ENCODE measurements at regions not wholly inside any gene's neighbourhood (a gene's known extent, or its start where the extent isn't known, plus 50 kb on each side); places are given as distances from the start of the nearest gene placed in this dataset.

DNA sequence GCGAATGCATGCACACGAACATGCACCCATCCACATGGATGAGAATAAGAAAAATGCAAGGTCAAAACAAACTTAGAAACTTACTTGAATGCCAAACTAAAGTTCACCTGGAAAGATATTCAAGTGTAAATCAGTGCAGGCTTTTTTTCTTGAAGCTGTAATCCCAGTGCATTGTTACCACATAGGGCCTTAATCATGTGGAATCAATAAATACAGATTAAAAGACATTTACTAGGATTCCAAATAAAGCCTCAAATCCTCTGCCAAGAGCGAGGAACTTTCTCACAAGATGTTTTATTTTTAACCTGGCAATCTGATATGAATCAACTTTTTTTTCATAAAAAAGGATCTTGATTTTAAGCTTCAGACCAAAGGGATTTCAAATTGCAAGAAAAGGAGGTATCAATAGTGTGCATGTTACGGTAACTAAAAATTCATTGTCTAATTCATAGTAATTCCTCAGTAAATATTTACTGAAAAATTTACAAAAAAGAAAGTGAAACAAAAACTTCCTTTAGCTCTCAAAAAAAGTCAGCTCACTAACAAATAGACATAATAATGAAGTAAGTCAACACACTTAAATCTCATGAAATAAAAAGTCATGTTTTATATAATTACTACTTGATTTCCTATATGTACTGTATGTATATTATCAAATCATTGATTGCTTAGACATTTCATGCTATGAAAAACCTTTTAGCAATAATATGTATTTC, 978.6 kb downstream of the PLOD2 start:
- Mint-ChIP-seq H3K4me3 (no peak overlapping the region), H3K27me3 (ENCODE audit: low read depth) (no peaks in the 10 kb centered on the region), H3K9me3 (no peaks in the 10 kb centered on the region), H3K27ac (no peak overlapping the region), H3K36me3 (ENCODE audit: low read depth) (no peaks in the 10 kb centered on the region), H3K4me1 (ENCODE audit: low read depth) (no peaks in the 10 kb centered on the region)

DNA sequence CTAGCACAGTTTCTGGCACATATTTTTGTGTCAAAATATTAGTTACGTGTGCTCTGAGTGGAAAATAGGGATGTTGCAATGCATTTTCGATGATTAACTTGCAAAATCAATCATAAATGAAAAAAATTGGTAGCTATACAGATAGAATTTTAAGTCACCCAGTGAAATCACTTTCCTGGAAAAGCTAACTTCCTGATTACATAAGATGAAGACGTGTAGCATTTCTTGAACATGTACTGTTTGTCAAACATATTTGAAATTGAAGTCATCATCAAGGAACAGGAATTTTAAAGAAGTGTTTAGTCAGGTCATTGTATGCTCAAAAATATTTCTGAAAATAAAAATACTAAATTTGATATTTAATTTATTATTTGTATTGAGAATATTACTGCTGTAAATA, 977.7 kb downstream of the PLOD2 start:
- no peak overlapping the region for H3K4me3 Mint-ChIP-seq
- no peak overlapping the region for H3K27ac Mint-ChIP-seq
- H3K27me3 Mint-ChIP-seq (ENCODE audit: low read depth), result no peaks in the 10 kb centered on the region
- H3K4me1 Mint-ChIP-seq (ENCODE audit: low read depth), result no peaks in the 10 kb centered on the region
- H3K36me3 Mint-ChIP-seq (ENCODE audit: low read depth), result no peaks in the 10 kb centered on the region
- no peaks in the 10 kb centered on the region for H3K9me3 Mint-ChIP-seq

DNA sequence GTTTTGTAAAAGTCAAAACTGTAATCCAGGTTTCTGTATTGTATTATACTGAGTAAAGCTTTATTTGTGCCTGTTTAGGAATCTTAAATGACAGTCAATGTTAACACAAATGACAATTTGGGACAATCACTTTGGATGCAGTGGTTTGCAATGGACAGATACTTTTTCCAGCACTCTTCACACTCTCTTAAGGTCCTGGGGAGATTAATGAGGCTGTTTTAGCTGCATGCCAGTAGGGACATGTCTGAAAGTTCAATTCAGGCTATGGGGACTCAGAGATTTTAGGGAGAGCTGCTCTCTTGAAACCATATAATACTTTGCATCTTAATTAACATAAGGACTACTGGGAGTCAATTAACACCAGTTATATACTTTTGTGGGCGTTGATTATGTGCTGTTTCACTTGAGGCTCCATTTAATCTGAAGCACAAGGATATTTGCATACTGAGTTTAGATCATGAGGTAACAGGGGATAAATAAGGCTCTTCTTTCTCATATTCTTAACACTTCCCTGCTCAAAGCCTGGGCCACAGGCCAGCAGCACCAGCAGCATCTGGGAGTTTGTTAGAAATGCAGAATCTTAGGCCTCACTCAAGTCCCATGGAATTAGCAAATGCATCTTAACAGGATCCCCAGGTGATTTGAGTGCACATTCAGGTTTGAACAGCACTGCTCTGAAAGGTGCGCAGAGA, 972.8 kb downstream of the PLOD2 start:
- Mint-ChIP-seq H3K4me1 (ENCODE audit: low read depth) (no peaks in the 10 kb centered on the region), H3K36me3 (ENCODE audit: low read depth) (no peaks in the 10 kb centered on the region), H3K9me3 (no peaks in the 10 kb centered on the region), H3K27me3 (ENCODE audit: low read depth) (no peaks in the 10 kb centered on the region), H3K27ac (no peak overlapping the region), H3K4me3 (no peak overlapping the region)

DNA sequence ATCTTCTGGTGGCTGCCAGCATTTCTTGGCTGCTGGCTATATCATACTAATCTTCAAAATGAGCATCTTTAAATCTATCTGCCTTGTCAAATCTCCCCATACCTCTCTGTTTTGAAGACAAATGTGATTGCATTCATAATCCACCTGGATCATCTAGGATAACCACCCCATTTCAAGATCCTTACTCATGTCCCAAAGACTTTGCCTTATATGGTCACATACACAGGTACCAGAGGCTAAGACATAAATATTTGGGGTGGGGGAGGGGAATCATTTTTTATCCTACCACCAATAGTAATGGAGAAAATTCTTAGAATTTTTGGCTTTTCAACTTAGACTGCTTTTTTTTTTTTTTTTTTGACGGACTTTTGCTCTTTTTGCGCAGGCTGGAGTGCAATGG, 970.8 kb downstream of the PLOD2 start:
- no peaks in the 10 kb centered on the region for H3K27me3 Mint-ChIP-seq (ENCODE audit: low read depth)
- no peaks in the 10 kb centered on the region for H3K36me3 Mint-ChIP-seq (ENCODE audit: low read depth)
- H3K9me3 Mint-ChIP-seq, result no peaks in the 10 kb centered on the region
- H3K27ac Mint-ChIP-seq, result no peak overlapping the region
- H3K4me3 Mint-ChIP-seq, result no peak overlapping the region
- H3K4me1 Mint-ChIP-seq (ENCODE audit: low read depth), result no peaks in the 10 kb centered on the region

DNA sequence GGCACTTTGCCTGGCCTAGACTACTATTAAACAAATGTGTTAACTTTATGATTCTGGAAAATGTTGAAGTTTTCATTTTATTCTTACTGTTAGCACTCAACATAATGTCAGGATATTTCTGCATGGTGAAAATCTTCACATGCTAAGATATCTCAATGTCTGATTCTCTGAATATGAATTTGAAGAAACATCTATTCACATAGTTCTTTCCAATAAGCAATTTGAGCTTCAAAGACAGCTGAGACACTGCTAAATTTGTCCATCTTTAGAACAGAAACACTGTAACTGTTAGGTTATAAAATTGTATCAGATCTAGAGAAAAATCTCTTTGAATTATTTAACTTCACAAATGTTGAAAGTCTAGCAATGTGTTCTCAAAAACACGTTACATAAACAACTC, 970.2 kb downstream of the PLOD2 start:
- Mint-ChIP-seq H3K4me1 (ENCODE audit: low read depth) (no peaks in the 10 kb centered on the region), H3K36me3 (ENCODE audit: low read depth) (no peaks in the 10 kb centered on the region), H3K27ac (no peak overlapping the region), H3K27me3 (ENCODE audit: low read depth) (no peaks in the 10 kb centered on the region), H3K4me3 (no peak overlapping the region), H3K9me3 (no peaks in the 10 kb centered on the region)

DNA sequence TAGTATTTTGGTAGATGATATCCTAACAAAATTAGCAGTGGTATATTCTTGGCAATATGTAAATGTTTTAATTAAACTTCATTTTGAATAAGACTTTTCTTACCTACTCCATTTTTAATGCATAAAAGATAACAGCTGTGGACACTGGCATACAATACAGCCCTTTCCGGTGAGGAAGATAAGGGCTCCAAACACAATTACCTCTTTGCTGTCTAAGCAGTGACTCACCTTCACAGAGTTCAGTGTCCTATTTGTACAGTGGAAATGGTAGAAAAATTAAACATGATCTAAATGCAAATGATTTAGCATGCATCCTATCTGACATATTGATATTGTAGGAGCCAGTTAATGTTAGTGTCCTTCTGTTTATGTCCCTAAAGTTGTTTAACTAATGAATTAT, 969.4 kb downstream of the PLOD2 start:
- H3K27ac Mint-ChIP-seq, result no peak overlapping the region
- H3K4me1 Mint-ChIP-seq (ENCODE audit: low read depth), result no peaks in the 10 kb centered on the region
- H3K27me3 Mint-ChIP-seq (ENCODE audit: low read depth), result no peaks in the 10 kb centered on the region
- H3K36me3 Mint-ChIP-seq (ENCODE audit: low read depth), result no peaks in the 10 kb centered on the region
- H3K9me3 Mint-ChIP-seq, result no peaks in the 10 kb centered on the region
- no peak overlapping the region for H3K4me3 Mint-ChIP-seq

DNA sequence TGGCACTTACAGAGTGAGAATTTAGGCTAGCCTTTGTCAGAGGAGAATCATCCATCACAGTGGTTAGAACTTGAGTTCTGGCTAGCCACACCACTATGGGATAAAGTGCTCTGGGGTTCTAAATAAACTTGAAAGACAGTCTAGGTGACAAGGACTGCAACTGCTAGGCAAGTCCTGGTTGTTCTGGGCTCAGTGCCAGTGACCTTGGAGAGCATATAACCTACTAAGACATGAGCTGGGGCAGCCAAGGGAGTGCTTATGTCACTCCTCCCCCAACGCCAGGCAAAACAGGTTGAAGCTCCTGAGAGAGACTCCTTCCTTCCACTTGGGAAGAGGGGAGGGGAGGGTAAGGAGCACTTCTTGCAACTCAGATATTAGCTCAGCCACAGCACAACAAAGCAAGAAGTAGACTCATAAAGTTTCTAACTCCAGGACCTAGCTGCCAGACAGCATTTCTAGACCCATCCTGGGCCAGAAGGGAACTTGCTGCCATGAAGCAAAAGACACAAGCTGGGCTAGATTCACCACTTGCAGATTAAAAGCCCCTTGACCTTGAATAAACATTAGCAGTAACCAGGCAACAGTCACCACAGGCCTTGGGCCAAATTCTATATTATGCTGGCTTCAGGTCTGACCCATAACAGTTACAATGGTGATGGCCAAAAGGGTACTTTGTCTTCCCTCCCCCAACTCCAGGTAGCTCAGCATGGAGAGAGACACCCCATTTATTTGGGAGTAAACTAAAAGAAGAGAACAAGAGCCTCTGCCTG, 963.7 kb downstream of the PLOD2 start:
- Mint-ChIP-seq H3K36me3 (ENCODE audit: low read depth) (no peaks in the 10 kb centered on the region), H3K4me1 (ENCODE audit: low read depth) (no peaks in the 10 kb centered on the region), H3K27ac (no peak overlapping the region), H3K4me3 (no peak overlapping the region), H3K27me3 (ENCODE audit: low read depth) (no peaks in the 10 kb centered on the region), H3K9me3 (no peaks in the 10 kb centered on the region)

DNA sequence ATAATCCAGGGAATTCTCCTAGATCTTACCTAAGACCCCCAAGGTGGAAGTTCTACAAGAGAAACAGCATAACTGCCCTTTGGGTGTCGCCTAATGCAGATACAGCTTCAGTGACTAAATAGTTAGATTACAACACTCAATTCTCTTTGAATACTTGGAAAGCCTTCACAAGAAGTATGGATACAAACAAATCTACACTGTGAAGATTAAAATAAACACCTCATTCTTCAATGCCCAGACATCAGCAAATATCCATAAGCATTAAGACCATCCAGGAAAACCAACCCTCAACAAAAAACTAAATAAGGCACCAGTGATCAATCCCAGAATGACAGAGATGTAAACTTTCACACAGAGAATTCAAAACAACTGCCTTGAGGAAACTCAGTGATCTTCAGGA, 963.2 kb downstream of the PLOD2 start:
- H3K4me3 Mint-ChIP-seq, result no peak overlapping the region
- H3K36me3 Mint-ChIP-seq (ENCODE audit: low read depth), result no peaks in the 10 kb centered on the region
- H3K27ac Mint-ChIP-seq, result no peak overlapping the region
- H3K9me3 Mint-ChIP-seq, result no peaks in the 10 kb centered on the region
- no peaks in the 10 kb centered on the region for H3K4me1 Mint-ChIP-seq (ENCODE audit: low read depth)
- H3K27me3 Mint-ChIP-seq (ENCODE audit: low read depth), result no peaks in the 10 kb centered on the region

DNA sequence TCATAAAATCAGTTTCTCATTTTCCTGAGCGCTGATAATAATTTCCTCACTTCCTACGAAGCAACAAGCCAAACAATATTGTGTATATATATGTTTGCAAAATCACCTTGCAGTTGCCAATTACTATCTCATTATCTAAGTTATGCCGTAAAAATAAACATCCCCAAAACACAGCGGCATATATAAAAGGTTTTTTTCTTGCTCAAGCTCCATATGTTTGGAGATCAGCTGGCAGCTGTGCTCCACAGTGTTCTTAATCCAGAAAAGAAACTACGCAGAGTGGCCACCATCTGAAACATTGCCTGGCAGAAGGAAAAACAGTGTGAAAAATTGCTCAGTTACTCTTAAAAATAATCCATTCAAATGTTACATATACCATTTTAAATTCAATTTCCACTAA, 951.4 kb downstream of the PLOD2 start:
- Mint-ChIP-seq H3K36me3 (ENCODE audit: low read depth) (no peaks in the 10 kb centered on the region), H3K27me3 (ENCODE audit: low read depth) (no peaks in the 10 kb centered on the region), H3K9me3 (peaks cover 4% of the 10 kb centered on the region), H3K27ac (no peak overlapping the region), H3K4me1 (ENCODE audit: low read depth) (no peaks in the 10 kb centered on the region), H3K4me3 (no peak overlapping the region)

DNA sequence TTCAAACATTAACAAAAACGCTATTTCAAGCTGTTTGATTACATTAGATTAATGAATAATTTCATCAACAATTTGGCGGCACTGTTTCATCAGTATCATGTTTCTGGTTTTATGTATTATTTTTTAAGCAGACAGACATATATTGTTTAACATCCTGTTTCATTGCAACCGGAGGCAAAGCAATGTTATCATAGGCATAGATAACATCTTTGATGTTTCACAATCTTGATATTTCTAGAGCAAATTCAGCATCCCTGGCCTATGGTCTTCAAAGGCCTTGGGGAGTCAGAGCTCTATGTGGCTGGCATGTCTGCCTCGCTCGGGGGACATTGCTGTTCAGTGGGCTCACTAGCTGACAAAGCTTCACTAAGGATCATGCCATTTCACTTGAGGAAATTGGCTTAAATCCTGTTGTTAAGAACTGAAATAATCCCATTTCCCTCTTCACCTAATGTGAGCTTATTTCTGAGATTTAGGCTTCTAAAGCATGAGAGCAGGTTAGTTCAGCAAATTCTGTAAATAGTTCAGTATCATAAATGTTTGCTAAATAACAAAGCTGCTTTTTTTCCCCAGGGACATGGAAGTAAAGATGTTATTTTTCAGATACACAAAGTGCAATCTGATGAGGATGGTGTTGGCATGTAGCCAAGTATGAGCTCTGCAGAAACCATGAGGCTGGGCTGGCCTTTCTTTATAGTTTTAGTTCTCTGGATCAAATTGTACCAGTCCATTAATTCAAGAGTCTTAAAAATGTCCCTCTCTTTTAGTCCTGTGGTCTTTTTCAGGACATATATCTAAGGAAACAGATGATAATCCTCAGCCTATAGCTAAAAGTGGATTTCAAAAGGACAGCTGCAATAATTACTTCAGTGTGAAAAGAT, 941.4 kb downstream of the PLOD2 start:
- Mint-ChIP-seq H3K4me3 (no peak overlapping the region), H3K9me3 (no peaks in the 10 kb centered on the region), H3K36me3 (ENCODE audit: low read depth) (no peaks in the 10 kb centered on the region), H3K4me1 (ENCODE audit: low read depth) (no peaks in the 10 kb centered on the region), H3K27ac (no peak overlapping the region), H3K27me3 (ENCODE audit: low read depth) (no peaks in the 10 kb centered on the region)

DNA sequence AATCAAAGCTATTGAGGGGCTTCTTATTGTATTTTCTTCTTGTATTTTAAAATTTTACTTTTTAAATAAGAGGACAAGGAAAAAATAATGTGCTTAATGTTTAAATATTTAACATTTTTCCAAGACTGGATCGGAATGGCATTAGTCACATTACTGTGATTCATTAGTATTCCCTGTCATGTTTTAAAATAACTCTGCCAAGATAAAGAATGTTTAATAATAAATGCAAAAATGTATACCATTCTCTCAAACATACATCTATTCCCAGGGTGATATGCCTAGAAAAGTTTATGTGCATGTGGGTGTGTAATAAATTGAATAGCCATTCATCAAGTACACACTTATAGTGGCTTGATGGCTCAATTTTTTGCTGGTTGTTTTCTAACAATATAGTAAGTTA, 936.1 kb downstream of the PLOD2 start:
- H3K27ac Mint-ChIP-seq, result no peak overlapping the region
- peaks cover 4% of the 10 kb centered on the region for H3K9me3 Mint-ChIP-seq
- H3K36me3 Mint-ChIP-seq (ENCODE audit: low read depth), result no peaks in the 10 kb centered on the region
- no peak overlapping the region for H3K4me3 Mint-ChIP-seq
- no peaks in the 10 kb centered on the region for H3K4me1 Mint-ChIP-seq (ENCODE audit: low read depth)
- no peaks in the 10 kb centered on the region for H3K27me3 Mint-ChIP-seq (ENCODE audit: low read depth)

DNA sequence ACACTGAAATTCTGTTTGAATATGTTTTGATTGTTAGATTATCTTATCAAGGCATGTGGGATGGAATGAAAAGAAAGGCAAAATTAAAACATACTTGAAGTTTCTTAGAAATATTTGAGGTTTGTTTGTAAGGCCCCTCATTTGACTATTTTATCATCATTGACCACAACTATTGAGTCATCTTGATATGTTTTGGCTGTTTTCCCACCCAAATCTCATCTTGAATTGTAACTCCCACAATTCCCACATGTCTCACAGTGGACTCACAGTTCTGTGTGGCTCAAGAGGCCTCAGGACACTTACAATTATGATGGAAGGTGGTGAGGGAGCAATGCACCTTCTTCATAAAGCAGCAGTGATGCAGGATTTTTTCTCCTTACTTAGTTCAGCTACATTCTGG, 917.1 kb downstream of the PLOD2 start:
- Mint-ChIP-seq H3K27ac (no peak overlapping the region), H3K36me3 (ENCODE audit: low read depth) (no peaks in the 10 kb centered on the region), H3K4me3 (no peak overlapping the region), H3K27me3 (ENCODE audit: low read depth) (no peaks in the 10 kb centered on the region), H3K4me1 (ENCODE audit: low read depth) (no peaks in the 10 kb centered on the region), H3K9me3 (peaks cover 12% of the 10 kb centered on the region)

DNA sequence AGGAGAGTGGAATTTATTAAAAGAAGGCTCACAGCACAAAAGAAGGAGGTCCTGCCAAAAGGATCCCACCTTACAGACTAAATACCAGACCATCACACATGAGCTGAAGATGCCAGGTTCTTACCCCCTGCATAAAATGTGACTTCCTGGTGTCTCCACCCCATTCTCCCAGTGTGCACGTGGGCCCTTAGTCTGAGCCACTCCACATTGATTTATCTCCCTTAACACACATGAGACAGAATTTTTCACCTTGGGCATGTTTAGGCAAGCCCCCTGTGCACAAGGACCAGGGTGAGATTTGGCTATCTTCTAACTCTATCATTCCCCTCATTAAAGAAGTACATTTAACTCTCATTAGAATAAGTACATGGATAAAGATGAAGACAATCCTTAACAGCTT, 916.7 kb downstream of the PLOD2 start:
- H3K9me3 Mint-ChIP-seq, result peaks cover 16% of the 10 kb centered on the region
- H3K36me3 Mint-ChIP-seq (ENCODE audit: low read depth), result no peaks in the 10 kb centered on the region
- H3K27ac Mint-ChIP-seq, result no peak overlapping the region
- H3K4me3 Mint-ChIP-seq, result no peak overlapping the region
- no peaks in the 10 kb centered on the region for H3K27me3 Mint-ChIP-seq (ENCODE audit: low read depth)
- no peaks in the 10 kb centered on the region for H3K4me1 Mint-ChIP-seq (ENCODE audit: low read depth)

DNA sequence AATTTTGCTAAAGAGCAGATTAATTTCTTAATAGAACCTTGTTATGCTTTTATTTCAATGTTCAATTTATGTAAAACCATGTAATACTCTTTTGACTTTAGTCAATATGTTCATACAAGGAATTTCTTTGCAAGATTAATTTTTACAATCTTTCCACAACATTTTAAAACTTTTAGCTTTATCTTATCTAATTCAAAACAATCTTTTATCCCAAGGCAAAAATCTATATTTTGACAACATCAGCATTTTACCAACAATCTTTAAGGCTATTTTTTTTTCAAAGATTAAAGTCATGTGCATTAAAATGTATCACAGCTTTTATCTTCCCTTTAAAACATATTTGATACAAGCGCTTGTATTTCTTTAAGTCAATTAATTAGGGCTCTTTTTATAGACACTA, 914.7 kb downstream of the PLOD2 start:
- H3K4me1 Mint-ChIP-seq (ENCODE audit: low read depth), result no peaks in the 10 kb centered on the region
- H3K9me3 Mint-ChIP-seq, result peaks cover 25% of the 10 kb centered on the region
- no peak overlapping the region for H3K27ac Mint-ChIP-seq
- H3K4me3 Mint-ChIP-seq, result no peak overlapping the region
- no peaks in the 10 kb centered on the region for H3K36me3 Mint-ChIP-seq (ENCODE audit: low read depth)
- H3K27me3 Mint-ChIP-seq (ENCODE audit: low read depth), result no peaks in the 10 kb centered on the region
